Stromal cell of bone marrow (primary cell): ENCODE measurements at regions not wholly inside any gene's neighbourhood (a gene's known extent, or its start where the extent isn't known, plus 50 kb on each side); places are given as distances from the start of the nearest gene placed in this dataset.

ENCODE experiments used
- DNase-seq: peaks from one replicate; pipeline ENCODE4 v3.0.0-alpha.2; 2012; ENCODE audit warnings: low read depth

GRCh38 chr12:111076611-111077451 lies 156.5 kb upstream of the MYL2 start:
- DNase-seq = no peak

- DNase-seq = no peak
Observed at GRCh38 chr12:111076199-111076598, 155.8 kb upstream of the MYL2 start.

DNA sequence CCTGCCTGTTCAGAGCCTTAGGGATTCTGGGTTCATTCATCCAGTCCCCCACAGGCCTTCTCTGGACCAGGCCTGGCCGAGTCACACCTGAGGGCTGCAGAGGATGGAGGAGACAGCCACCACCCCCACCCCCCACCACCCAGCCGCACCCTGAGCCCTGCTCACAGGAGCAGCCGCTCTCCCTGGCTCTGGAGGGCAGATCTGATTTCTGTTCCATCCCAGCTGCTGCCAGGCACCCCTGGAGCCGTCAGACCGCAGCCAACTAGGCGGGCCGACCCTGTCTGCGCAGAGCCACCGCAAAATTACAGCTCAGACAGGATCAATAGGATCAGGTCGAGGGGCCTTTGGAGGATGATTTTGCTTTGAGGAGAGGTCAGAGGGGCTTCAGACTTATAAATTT lies 154.6 kb upstream of the MYL2 start:
- no peak for DNase-seq

GRCh38 chr12:111074559-111074958 lies 154.2 kb upstream of the MYL2 start:
- DNase-seq = no peak

DNA sequence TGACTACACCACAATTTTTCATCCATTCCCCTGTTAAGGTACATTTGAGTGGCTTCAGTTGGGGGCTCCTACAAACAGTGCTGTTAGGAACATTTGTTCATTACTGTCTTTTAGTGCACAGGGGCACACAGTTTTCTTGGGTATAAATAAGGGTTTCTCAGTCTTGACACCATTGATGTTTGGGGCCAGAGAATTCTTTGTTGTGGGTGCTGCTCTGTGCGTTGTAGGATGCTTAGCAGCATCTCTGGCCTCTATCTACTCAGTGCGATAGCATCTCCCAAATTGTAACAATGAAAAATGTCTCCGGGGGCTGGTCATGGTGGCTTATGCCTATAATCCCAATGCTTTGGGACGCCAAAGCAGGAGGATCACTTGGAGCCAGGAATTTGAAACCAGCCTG lies 153.0 kb upstream of the MYL2 start:
- DNase-seq = no peak

- DNase-seq = no peak
Observed at GRCh38 chr12:111072299-111072698, 151.9 kb upstream of the MYL2 start.

GRCh38 chr12:111069886-111070285 lies 149.5 kb upstream of the MYL2 start:
- no peak for DNase-seq

DNA sequence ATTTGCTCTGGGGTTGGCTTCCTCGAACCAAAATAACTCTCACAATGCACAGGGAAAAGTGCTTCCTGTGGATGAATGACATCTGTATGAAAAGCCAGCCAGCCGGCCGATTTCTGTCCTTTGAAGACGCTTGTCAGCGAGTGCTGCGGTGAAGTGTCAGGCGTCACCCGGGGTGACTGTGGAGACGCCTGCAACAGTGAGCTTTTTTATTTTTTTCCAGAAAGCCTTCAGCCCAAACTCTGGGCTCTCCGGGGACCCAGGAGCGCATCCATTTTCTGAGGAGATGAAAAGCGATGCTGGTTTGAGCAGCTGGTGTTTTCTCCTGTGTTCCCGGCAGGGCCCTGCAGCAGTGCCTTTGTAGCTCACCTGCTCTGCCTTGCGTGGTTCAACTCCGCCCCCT lies 147.9 kb upstream of the MYL2 start:
- DNase-seq = no peak

DNA sequence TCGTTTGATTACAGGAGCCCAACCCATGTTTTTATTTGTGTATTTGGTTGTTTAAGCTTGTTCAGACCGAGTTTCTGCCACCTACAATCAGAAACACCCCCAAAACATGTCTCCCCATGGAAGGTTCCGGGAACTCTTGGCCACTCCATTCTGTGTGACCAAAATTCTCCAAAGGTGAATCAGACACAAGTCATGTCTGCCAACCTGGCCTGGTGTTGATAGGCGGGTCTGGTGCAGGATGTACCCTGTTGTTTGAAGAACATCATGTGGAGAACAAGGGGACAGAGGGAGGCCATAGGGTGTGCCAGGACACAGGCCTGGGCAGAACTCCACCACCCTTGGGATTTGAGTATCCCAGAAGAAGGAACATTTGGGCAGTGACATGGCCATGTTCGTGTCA lies 147.1 kb upstream of the MYL2 start:
- no peak for DNase-seq

DNA sequence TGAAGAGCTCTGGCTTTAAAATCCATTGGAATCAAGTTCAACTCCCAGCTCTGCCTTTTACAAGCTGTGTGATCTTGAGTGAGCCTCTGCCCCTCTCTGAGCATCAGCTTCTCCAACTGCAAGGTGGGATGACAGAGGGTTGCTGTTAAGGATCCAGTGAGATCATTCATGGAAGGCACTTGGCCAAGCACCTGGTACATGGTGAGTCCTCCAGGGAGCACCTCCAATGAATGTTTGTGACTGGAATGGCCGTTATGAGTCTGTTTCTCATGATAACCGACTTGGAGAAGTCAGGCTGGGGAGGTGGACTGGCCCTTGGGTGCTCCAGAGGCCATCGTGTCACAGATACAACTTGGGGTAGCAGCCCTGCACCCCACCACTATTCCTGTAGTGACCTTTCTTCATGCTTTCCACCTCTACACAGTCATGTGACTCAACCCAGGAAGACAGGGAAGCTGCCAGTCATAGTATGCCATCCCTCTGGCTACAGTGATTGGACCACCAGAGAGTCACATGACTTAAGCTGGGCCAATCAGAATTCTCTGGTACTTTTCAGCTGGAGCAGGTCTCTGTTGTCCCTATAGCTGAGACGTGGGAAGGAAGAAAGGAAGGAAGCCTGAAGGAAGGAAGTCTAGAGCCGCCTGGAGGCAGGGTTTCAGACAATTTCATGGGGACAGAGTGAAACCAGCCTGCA lies 146.5 kb upstream of the MYL2 start:
- no peak for DNase-seq

- no peak for DNase-seq
Observed at GRCh38 chr12:111064982-111065381, 144.6 kb upstream of the MYL2 start.

DNA sequence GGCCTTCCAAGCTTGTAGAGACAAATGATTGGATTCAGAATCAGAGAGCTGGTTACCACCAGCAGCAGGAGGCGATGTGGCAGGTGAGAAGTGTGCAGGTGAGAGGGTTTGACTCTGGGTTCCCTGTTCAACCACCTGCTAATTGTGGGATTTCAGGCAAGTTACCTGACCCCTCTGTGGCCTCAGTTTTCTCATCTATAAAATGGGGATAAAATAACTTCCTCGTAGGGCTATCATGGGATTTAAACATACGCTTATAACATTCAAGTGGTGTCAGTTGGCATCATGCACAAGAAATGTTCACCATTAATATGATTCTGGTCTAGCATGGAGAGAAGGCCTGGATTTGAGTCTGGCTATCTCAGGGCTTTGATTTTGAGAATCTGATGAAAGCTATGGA lies 143.8 kb upstream of the MYL2 start:
- DNase-seq = no peak

DNA sequence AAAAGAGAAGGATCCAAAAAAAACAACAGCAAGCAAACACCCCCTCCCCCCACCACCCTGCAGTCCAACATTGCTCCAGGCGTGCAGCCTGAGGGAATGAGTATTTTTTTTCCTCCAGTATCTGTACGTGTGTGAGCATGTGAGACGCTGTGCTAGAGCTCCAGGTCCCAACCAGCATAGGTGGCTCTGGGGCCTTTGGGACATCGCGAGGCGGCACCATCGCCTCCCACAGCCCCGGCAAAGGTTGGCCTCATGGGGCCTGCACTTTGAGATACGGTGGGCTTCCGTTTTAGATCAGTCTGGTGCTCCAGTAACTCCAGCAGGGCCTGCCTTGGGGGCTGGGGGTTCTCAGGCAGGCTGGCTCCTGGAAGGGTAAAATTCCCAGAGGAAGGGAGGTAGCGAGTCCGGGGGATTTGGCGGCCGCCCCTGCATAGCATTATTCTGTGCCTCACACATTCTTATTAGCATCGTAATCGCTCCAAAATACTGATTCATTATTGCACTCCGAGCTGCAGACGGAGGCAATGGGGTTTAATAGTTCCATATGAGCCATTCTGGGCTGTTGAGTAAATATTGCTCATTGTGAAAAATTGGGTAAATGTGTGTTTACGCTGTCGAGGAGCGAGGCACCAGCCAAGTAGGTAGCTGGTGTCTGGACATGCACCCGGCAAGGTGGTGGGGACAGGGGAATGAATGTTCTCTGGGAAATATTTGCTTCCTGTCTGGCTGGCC lies 143.1 kb upstream of the MYL2 start:
- DNase-seq = no peak

- no peak for DNase-seq
Observed at GRCh38 chr12:111057701-111058425, 137.5 kb upstream of the MYL2 start.

DNA sequence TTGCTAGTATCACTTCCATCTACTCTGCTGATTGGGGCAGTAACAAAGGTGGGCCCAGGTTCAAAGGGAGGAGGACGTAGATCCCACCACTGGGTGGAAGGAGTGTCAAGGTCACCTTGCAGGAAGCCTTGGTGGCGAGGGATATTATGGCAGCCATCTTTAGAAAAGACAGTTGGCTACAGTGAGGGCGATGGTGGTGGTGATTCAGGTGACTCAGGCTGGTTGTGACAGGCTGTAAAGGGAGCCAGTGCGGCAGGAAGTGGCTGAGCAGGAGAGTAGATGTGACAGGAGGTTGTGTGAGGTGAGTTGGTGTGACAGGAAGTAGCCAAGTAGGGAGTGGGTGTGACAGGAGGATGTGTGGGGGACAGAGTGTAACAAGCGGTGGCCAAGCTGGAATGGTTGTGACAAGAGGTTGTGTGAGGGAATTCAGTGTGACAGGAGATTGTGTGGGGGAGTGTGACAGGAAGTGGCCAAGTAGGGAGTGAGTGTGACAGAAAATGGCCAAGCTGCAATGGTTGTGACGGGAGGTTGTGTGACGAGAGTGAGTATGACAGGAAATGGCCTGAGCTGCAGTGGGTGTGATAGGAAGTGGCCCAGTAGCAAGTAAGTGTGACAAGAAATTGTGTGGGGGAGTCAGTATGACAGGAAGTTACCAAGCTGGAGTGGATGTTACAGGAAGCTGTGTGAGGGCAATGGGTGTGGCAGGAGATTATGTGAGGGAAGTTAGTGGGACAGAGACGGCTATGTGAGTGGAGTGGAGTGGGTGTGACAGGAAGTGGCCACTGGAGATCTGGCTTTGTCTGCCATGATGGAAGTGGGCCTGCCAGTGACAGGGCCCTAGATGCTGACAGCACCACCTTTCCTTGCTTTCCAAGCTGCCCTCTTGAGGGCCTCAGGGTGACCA lies 136.5 kb upstream of the MYL2 start:
- no peak for DNase-seq

DNA sequence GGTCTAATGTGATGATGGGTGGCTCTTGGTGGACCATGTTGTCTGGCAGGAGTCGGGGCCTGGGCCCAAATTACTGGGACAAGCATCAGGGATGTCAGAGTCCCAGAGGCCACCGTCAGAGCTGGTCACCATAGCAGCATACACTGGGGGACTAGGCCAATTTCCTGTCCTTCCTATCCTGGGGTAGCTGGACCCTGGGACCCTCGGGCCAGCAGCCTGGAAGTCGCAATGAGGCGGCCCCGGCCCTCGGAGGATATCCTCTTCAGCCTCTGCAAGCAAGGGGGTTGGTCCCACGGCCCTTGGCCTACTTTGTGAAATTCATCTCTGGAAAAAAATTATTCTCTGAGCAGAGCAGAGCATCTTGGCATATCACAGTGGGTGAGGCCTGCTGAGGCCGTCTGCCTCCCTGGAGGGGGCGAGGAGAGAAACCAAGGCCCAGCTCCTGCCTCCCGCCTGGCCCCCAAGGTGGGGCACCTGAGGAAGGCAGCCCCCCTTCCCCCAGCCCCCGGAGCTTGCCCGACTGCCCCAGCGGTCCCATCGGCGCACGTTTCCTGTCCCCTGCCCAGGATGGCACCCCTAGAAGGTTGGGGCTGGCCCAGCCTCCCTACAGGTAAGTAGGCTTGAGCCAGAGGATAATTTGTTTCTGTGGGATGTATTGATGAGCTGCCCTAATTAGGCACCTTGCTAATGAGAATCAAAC lies 135.0 kb upstream of the MYL2 start:
- DNase-seq = no peak

DNA sequence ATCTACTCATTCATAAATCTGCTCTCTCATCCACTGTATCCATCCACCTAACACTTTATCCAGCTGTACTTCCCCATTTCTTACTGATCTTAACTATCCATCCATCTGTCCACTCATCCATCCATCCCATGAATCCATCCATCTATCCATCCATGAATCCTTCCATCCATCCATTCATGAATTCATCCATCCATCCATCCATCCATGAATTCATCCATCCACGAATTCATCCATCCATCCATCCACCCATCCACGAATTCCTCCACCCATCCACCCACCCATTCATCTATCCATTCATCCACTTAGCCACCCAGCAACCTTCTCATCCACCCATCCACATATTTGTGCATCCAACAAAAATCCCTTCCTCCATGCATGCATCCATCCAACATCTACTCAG lies 128.6 kb upstream of the MYL2 start:
- no peak for DNase-seq

DNA sequence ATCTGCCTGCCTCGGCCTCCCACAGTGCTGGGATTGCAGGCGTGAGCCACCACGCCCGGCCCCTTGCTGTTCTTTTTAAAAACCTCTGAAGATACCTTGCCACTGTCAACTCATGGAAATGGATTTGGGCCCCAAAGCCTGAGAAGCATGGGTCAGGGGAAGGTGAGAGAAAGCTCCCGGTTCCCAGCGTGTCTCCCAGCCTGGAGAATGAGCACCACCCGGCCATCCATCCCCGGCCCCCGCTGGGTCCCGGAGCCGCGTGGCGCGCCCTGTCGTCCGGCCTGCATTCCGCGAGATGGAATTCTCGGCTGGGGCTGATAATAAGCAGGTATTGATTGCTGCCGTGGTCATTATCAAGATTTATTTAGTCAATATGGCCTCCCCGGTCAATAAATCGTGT lies 126.5 kb upstream of the MYL2 start:
- DNase-seq = no peak

DNA sequence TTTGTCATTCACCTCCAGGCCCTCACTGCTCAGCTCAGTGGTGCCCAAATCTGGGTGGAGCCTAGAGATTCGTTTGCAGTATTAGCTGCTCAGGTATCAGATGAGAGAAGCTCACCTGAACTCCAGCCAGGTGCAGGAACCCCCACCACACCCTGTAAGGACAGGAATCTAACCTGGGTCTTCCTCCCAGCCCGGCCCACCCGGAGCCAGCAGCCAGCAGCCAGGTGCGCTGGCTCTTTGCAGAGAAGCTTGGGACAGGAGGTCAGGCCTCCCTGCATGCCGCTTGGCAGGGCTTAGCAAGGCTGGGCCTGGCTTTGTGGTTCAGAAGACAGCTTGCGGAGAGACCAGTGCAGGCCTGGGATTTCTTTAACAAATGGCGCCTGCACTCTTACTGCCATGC lies 125.6 kb upstream of the MYL2 start:
- no peak for DNase-seq

DNA sequence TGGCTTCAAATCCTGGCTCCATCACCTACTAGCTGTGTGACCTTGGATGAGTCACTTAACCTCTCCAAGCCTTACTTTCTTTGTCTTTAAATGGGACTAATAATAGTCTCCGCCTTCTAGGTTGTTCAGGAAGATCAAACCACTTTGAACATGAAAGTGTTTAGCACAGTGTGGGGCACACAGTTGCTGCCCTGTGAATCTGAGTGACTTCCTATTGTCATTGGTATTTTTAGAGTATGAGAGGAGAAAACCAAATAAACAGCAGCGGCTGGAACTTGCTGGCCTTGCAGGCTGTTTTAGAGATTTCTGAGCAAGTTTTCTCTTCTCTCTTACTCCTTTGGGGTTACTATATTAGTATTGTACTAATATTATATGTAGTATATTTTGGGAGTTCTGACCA lies 120.7 kb upstream of the MYL2 start:
- no peak for DNase-seq

DNA sequence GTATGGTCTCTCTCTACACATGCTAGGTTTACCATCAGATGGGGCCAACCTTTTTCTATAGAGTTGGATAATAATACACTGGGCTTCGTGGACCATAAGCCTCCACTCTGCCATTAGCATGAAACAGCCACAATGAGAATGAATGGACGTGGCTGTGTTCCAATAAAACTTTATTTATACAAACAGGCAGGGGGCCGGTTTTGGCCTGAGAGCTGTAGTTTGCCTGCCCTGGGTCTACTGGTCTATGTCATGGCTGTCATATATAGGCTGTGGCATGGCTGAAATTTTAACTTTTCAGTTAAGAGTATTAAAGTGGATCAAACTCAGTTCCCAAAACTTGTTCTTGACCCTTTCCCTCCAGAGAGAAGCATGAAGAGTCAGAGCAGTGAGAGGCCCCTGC lies 120.3 kb upstream of the MYL2 start:
- DNase-seq = no peak
